Stimulated activated CD4-positive, alpha-beta T cell treated with anti-CD3 and anti-CD28 coated beads, Interleukin-2, amount 100 ng/mL, for 4 hours (primary cell): ENCODE measurements at regions not wholly inside any gene's neighbourhood (a gene's known extent, or its start where the extent isn't known, plus 50 kb on each side); places are given as distances from the start of the nearest gene placed in this dataset.
"Not testable (repeated sequence)": the region's sequence is repeated elsewhere in the genome, so short reads cannot be mapped to it uniquely, and the experiment has no call there.

Source experiments
- DNase-seq: peaks from one replicate; pipeline ENCODE4 v3.0.0-alpha.2; 2020; ENCODE audit warnings: low read depth

GRCh38 chr1:18561967-18562366, 68.7 kb upstream of the PAX7 start:
- no peak for DNase-seq

GRCh38 chr1:18564676-18565075, 66.0 kb upstream of the PAX7 start:
- no peak for DNase-seq

GRCh38 chr1:18565321-18565720, 65.3 kb upstream of the PAX7 start:
- no peak for DNase-seq

- no peak for DNase-seq
Observed at GRCh38 chr1:18568489-18568888, 62.2 kb upstream of the PAX7 start.

GRCh38 chr1:18569251-18569650, 61.4 kb upstream of the PAX7 start:
- DNase-seq, result no peak

GRCh38 chr1:18569811-18570545, 60.7 kb upstream of the PAX7 start:
- DNase-seq, result no peak

- DNase-seq, result no peak
Observed at GRCh38 chr1:18571275-18571674, 59.4 kb upstream of the PAX7 start.

- no peak for DNase-seq
Observed at GRCh38 chr1:18572022-18572880, 58.4 kb upstream of the PAX7 start.

GRCh38 chr1:18573170-18573569, 57.5 kb upstream of the PAX7 start:
- DNase-seq, result no peak

- DNase-seq, result no peak
Observed at GRCh38 chr1:18574754-18575153, 55.9 kb upstream of the PAX7 start.

GRCh38 chr1:18575620-18576019, 55.0 kb upstream of the PAX7 start:
- peak; percentile 23 for DNase-seq

- DNase-seq, result no peak
Observed at GRCh38 chr1:18578271-18578670, 52.4 kb upstream of the PAX7 start.

- DNase-seq, result not testable (repeated sequence)
Observed at GRCh38 chr1:18579267-18579666, 51.4 kb upstream of the PAX7 start.

GRCh38 chr1:18580047-18580446, 50.6 kb upstream of the PAX7 start:
- DNase-seq, result no peak

GRCh38 chr1:18580691-18581419, 49.8 kb upstream of the PAX7 start:
- no peak for DNase-seq
